Upper lobe of left lung (tissue), 4 donors: ENCODE measurements at regions not wholly inside any gene's neighbourhood (a gene's known extent, or its start where the extent isn't known, plus 50 kb on each side); places are given as distances from the start of the nearest gene placed in this dataset.

Experiments used
- POLR2A ChIP-seq, 4 donors: fragments of 450-650 bp; IDR thresholded peaks; one replicate each; pipeline ENCODE4 v1.5.1; 2016 to 2017; ENCODE audit warnings: antibody characterized with exemption in 4 of 4, mild to moderate bottlenecking in 2 of 4
- TF ChIP-seq, protein P1 (sequence below), 6 experiments: fragments of 450-650 bp in 4 of 6; fragments of 200-600 bp in 2 of 6; sonication (generic) in 2 of 6; IDR thresholded peaks; one replicate each; pipeline ENCODE4 v1.5.1; 2016 to 2019; ENCODE audit warnings: antibody characterized with exemption in 6 of 6

DNA sequence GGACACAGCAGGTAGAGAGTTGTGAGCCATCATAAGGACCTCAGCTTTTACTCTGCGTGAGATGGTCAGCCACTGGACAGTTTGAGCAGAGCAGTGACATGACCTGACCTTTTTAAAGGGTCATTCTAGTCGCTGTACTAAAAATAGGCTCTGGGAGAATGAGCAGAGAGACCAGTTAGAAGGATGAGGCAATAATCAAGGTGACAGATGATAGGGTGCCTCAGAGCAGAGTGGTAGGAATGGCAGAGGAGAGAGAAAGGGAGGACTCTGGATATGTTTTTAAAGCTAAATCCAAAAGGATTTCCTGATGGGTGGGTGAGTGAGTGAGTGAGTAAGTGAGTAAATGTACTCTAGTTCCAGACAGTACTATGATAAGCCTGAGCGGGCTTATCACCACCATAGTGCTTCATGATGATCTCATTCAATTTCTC, 83.6 kb upstream of the ARHGAP5 start:
- TF ChIP-seq POLR2A (IDR thresholded peaks at IDR 0.05): no peak
- TF ChIP-seq, protein P1, sequence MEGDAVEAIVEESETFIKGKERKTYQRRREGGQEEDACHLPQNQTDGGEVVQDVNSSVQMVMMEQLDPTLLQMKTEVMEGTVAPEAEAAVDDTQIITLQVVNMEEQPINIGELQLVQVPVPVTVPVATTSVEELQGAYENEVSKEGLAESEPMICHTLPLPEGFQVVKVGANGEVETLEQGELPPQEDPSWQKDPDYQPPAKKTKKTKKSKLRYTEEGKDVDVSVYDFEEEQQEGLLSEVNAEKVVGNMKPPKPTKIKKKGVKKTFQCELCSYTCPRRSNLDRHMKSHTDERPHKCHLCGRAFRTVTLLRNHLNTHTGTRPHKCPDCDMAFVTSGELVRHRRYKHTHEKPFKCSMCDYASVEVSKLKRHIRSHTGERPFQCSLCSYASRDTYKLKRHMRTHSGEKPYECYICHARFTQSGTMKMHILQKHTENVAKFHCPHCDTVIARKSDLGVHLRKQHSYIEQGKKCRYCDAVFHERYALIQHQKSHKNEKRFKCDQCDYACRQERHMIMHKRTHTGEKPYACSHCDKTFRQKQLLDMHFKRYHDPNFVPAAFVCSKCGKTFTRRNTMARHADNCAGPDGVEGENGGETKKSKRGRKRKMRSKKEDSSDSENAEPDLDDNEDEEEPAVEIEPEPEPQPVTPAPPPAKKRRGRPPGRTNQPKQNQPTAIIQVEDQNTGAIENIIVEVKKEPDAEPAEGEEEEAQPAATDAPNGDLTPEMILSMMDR (IDR thresholded peaks at IDR 0.05): no peak
